Stomach (tissue), 8 donors: ENCODE measurements at regions not wholly inside any gene's neighbourhood (a gene's known extent, or its start where the extent isn't known, plus 50 kb on each side); places are given as distances from the start of the nearest gene placed in this dataset.

ENCODE experiments used
- DNase-seq, 2 donors: peaks; one replicate each; pipeline versions ENCODE4 v3.0.0 to v3.0.0-alpha.2; 2013 to 2019
- H3K27ac ChIP-seq, 5 donors: fragments of 200-600 bp in 4 of 5; sonication (generic) in 4 of 5; one replicate each; pipeline ENCODE4 v1.5.1; 2013 to 2019; ENCODE audit warnings: mild to moderate bottlenecking in 1 of 5, moderate library complexity in 1 of 5
- H3K27me3 ChIP-seq, 3 donors: fragments of 200-600 bp; sonication (generic); one replicate each; pipeline ENCODE4 v1.5.1; 2017 to 2019; ENCODE audit warnings: mixed run types in 1 of 3
- H3K36me3 ChIP-seq, 4 donors: fragments of 200-600 bp; sonication (generic); 1 replicate in 3 of 4; 2 replicates in 1 of 4; pipeline ENCODE4 v1.5.1; 2016 to 2019
- H3K4me1 ChIP-seq, 4 donors: fragments of 200-600 bp; sonication (generic); one replicate each; pipeline ENCODE4 v1.5.1; 2016 to 2019
- H3K4me3 ChIP-seq, 4 donors: fragments of 200-600 bp; sonication (generic) in 3 of 4; one replicate each; pipeline ENCODE4 v1.5.1; 2016 to 2019; ENCODE audit warnings: mild to moderate bottlenecking in 1 of 4
- H3K9me3 ChIP-seq, 4 donors: fragments of 200-600 bp; sonication (generic); one replicate each; pipeline ENCODE4 v1.5.1; 2016 to 2019
- CTCF ChIP-seq, 7 experiments: fragments of 450-650 bp in 4 of 7; fragments of 200-600 bp in 3 of 7; sonication (generic) in 3 of 7; IDR thresholded peaks; one replicate each; pipeline ENCODE4 v1.5.1; 2016 to 2019; ENCODE audit warnings: antibody characterized with exemption in 7 of 7, control low read depth in 2 of 7, mild to moderate bottlenecking in 1 of 7
- EP300 ChIP-seq: sonication (generic); formaldehyde crosslinking; IDR thresholded peaks from one replicate; pipeline ENCODE4 v1.6.1; 2017; ENCODE audit warnings: antibody characterized with exemption
- POLR2A ChIP-seq, 4 donors: fragments of 450-650 bp; IDR thresholded peaks; one replicate each; pipeline ENCODE4 v1.6.1; 2016; ENCODE audit warnings: antibody characterized with exemption in 4 of 4, control low read depth in 2 of 4, mild to moderate bottlenecking in 1 of 4, moderate library complexity in 1 of 4
- POLR2AphosphoS5 ChIP-seq, 3 donors: sonication (generic); formaldehyde crosslinking; IDR thresholded peaks; one replicate each; pipeline ENCODE4 v1.6.1; 2016; ENCODE audit warnings: antibody characterized with exemption in 3 of 3
- WGBS, 5 donors: extraction: QIAGEN DNeasy Blood & Tissue Kit in 3 of 5; methylation state at CpG; one replicate each; pipeline versions ENCODE4 v1.1.5 to v1.1.7; 2013 to 2018; 5-methylcytosine and 5-hydroxymethylcytosine counted together
- intact Hi-C: fragments of 100-400 bp; cut with DNase I; formaldehyde crosslinking; loops from one replicate; pipeline ENCODE4 v1.15.1; 2023; ENCODE audit warnings: low total_unique reads
- donor health status: healthy with polysubstance abuse.
- donor health status: Bipolar disorder and iron deficiency.
- donor health status: healthy.

- H3K27ac ChIP-seq = no peak overlapping the region
- no peak for TF ChIP-seq EP300
- TF ChIP-seq POLR2AphosphoS5 (IDR thresholded peaks at IDR 0.05) = no peak
- no peak for TF ChIP-seq CTCF (IDR thresholded peaks at IDR 0.05)
- no peak for TF ChIP-seq POLR2A (IDR thresholded peaks at IDR 0.05)
- no peaks in the 10 kb centered on the region for H3K4me1 ChIP-seq
- H3K9me3 ChIP-seq = no peaks in the 10 kb centered on the region
- no peaks in the 10 kb centered on the region for H3K27me3 ChIP-seq
- H3K4me3 ChIP-seq = no peak overlapping the region
- intact Hi-C loops = no loop called here
- DNase-seq = no peak
- WGBS, 5 donors = 69 to 85% (median 80%) methylated on average over 2 of the region's 2 CpGs
- H3K36me3 ChIP-seq = no peaks in the 10 kb centered on the region
These were observed 1074.3 kb upstream of the SLC10A2 start for GRCh38 chr13:104140552-104140951.

DNA sequence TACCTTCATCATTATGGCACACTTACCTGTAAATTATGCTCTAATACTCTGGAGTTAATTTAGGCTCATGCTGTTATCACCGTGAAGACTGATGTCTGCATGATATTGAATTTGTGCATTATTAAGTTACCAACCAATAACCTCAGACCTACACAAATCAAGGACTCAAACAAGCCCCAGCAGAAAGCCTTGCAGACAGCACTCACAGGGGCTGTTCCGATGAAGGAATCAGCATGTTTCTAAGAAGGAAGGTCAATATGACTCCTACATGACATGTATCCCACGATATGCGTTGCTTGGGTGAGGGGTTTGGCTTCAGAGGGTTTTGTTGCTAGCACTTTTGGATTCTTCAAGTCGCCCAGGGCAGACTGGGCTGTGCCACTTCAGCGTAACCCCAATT, 1071.2 kb upstream of the SLC10A2 start:
- DNase-seq = no peak
- no peaks in the 10 kb centered on the region for H3K27me3 ChIP-seq
- H3K4me3 ChIP-seq = no peak overlapping the region
- no peaks in the 10 kb centered on the region for H3K9me3 ChIP-seq
- intact Hi-C loops = no loop called here
- no peak overlapping the region for H3K27ac ChIP-seq
- H3K4me1 ChIP-seq = no peaks in the 10 kb centered on the region
- no peaks in the 10 kb centered on the region for H3K36me3 ChIP-seq
- 78 to 87% (median 84%) methylated on average over 6 of the region's 6 CpGs for WGBS, 5 donors
- no peak for TF ChIP-seq EP300
- TF ChIP-seq POLR2A (IDR thresholded peaks at IDR 0.05) = no peak

GRCh38 chr13:104132849-104133248, 1066.6 kb upstream of the SLC10A2 start:
- no peak for TF ChIP-seq CTCF (IDR thresholded peaks at IDR 0.05)
- no peak for TF ChIP-seq POLR2A (IDR thresholded peaks at IDR 0.05)
- no peak for TF ChIP-seq EP300
- no peak for TF ChIP-seq POLR2AphosphoS5 (IDR thresholded peaks at IDR 0.05)
- no peak overlapping the region for H3K4me3 ChIP-seq
- no peaks in the 10 kb centered on the region for H3K4me1 ChIP-seq
- no peak overlapping the region for H3K27ac ChIP-seq
- WGBS, 5 donors = 57 to 78% (median 62%) methylated on average over 5 of the region's 5 CpGs
- no peaks in the 10 kb centered on the region for H3K9me3 ChIP-seq
- no peaks in the 10 kb centered on the region for H3K36me3 ChIP-seq
- no peak for DNase-seq
- intact Hi-C loops = no loop called here
- H3K27me3 ChIP-seq = no peaks in the 10 kb centered on the region

DNA sequence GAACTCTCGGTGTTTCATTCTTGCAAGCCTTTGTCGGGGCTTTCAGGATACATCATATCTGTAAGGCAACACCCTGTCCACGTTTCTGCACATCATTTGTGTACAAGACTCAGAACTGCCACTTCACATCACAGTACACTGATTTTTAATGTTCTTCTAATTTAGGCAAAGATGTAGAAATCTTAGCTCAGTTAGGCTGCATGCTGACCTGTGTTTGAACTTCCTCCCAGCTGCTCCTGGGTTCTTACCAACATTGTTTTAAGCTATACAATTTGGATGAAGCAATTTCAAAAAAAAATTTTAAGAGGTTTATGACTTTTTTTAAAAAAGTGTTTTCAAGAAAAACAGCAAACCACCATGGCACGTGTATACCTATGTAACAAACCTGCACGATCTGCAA, 1047.9 kb upstream of the SLC10A2 start:
- H3K4me3 ChIP-seq = no peak overlapping the region
- no peaks in the 10 kb centered on the region for H3K4me1 ChIP-seq
- no peaks in the 10 kb centered on the region for H3K36me3 ChIP-seq
- H3K27me3 ChIP-seq = no peaks in the 10 kb centered on the region
- peak in 1 of 2 donors; percentile 36 for DNase-seq
- no peak overlapping the region for H3K27ac ChIP-seq
- intact Hi-C loops = no loop called here
- peaks cover 0 to 9% (median 0%) of the 10 kb centered on the region in 4 donors for H3K9me3 ChIP-seq
- TF ChIP-seq CTCF (IDR thresholded peaks at IDR 0.05) = no peak
- no peak for TF ChIP-seq POLR2A (IDR thresholded peaks at IDR 0.05)
- TF ChIP-seq POLR2AphosphoS5 (IDR thresholded peaks at IDR 0.05) = no peak
- no peak for TF ChIP-seq EP300
- WGBS, 5 donors = 55 to 68% (median 61%) methylated on average over 5 of the region's 5 CpGs

DNA sequence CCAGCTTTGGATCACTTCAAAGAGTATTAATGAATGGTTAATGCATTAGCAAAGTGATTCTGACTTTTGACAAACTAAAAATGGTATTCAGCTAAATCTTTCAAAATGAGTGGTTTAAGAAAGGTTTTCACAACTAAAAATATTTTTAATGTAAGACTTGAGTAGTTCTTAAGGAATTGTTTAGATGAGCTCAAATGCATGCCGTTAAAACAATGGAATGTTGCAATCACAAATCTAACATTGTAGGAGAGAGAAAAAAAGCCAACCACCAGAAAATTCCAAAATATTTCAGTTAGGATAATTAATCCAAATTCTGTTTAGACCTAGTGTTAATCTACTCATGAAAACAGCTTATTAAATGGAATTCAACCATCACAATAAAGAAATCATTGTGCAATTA, 1044.8 kb upstream of the SLC10A2 start:
- TF ChIP-seq POLR2AphosphoS5 (IDR thresholded peaks at IDR 0.05) = no peak
- no peak for TF ChIP-seq CTCF (IDR thresholded peaks at IDR 0.05)
- no peak for TF ChIP-seq EP300
- no peak for TF ChIP-seq POLR2A (IDR thresholded peaks at IDR 0.05)
- H3K27me3 ChIP-seq = no peaks in the 10 kb centered on the region

More for the DNA sequence above, 1044.8 kb upstream of the SLC10A2 start:
- Histone ChIP-seq H3K27ac (no peak overlapping the region), H3K36me3 (no peaks in the 10 kb centered on the region), H3K9me3 (peaks cover 0 to 9% (median 0%) of the 10 kb centered on the region in 4 donors), H3K4me3 (no peak overlapping the region), H3K4me1 (no peaks in the 10 kb centered on the region)
- intact Hi-C loops = no loop called here
- WGBS, 5 donors = 61 to 82% (median 67%) methylated on average over 1 of the region's 1 CpG
- DNase-seq = no peak
